ENCODE measurements at regions not wholly inside any gene's neighbourhood (a gene's known extent, or its start where the extent isn't known, plus 50 kb on each side); places are given as distances from the start of the nearest gene placed in this dataset.

DNA sequence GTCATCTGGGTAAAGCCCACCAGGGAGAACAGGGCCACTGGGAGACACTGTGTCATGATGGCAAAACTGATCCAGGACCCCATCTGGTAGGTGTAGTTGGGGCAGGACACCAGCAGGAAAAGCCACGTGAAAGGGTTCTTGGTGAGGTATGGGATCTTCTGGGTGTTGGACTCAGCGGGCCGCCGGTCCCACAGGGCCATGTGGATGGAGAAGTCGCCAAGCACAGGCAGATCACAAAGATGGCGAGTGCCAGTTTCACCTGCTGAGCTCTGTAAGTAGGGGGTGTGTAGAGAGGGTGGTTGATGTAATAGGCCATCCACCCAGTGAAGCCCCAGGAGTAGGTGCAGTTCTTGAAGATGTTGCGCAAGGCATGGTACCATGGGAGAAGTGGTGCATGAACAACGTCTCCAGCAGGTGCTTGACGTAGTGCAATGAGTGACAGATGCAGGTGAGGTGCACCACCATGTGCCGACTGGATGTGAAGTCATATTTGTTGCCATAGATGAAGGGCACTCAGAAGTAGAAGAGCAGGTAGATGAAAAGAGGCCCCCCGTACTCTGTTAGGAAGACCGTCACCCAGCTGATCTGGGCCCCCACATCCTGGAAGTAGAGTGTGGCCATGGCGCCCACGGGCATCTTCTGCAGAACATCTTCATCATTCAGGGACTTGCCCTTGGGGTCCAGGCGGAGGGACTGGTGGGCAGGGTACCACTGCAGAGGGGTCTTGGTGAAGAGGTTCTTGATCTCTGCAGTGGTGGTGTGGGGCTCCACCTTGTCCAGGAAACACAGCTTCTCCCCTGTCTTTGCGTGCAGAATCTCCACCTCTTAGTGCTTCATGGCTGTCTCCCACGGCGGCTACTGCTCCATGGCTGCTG, 249.3 kb downstream of the ANKRD50 start:
- FAIRE-seq (no peak), ATAC-seq (no peak), DNase-seq (no peak)
- no peak overlapping the region for H3K4me3 ChIP-seq
- TF ChIP-seq, protein P1, sequence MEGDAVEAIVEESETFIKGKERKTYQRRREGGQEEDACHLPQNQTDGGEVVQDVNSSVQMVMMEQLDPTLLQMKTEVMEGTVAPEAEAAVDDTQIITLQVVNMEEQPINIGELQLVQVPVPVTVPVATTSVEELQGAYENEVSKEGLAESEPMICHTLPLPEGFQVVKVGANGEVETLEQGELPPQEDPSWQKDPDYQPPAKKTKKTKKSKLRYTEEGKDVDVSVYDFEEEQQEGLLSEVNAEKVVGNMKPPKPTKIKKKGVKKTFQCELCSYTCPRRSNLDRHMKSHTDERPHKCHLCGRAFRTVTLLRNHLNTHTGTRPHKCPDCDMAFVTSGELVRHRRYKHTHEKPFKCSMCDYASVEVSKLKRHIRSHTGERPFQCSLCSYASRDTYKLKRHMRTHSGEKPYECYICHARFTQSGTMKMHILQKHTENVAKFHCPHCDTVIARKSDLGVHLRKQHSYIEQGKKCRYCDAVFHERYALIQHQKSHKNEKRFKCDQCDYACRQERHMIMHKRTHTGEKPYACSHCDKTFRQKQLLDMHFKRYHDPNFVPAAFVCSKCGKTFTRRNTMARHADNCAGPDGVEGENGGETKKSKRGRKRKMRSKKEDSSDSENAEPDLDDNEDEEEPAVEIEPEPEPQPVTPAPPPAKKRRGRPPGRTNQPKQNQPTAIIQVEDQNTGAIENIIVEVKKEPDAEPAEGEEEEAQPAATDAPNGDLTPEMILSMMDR (IDR thresholded peaks at IDR 0.05) = no peak
- H3K27me3 ChIP-seq = no peaks in the 10 kb centered on the region
- H3K9me3 ChIP-seq = no peaks in the 10 kb centered on the region
- H3K36me3 ChIP-seq = no peaks in the 10 kb centered on the region
- 92% methylated on average over 18 of the region's 18 CpGs for WGBS, 2 donors
- no peak overlapping the region for H3K27ac ChIP-seq
- intact Hi-C loops (cut with DNase I) = no loop called here
- no peaks in the 10 kb centered on the region for H3K4me1 ChIP-seq

DNA sequence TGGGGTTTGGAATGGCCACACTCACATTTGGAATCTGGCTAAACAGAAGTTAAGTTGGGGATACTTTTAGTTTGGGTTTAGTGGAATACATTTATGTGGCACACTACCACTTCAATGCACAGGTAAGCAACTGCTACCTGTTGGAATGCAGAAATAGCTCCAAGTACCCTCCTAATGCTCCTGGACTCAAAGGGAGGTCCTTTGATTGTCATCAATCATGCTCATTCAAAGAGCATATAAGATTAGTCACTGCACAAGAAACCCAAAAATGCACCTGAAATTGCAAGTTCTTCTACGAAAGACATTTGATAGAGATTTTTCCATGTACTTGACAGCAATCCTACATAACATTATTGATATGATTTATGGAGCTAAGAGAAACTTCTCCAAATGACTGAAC, 247.7 kb downstream of the ANKRD50 start:
- Histone ChIP-seq H3K4me1 (no peaks in the 10 kb centered on the region), H3K27me3 (no peaks in the 10 kb centered on the region), H3K9me3 (no peaks in the 10 kb centered on the region), H3K36me3 (no peaks in the 10 kb centered on the region), H3K27ac (no peak overlapping the region), H3K4me3 (no peak overlapping the region)
- DNase-seq = no peak
- TF ChIP-seq, protein P1 (IDR thresholded peaks at IDR 0.05) = no peak
- WGBS, 2 donors = 77 to 84% methylated on average over 1 of the region's 1 CpG
- FAIRE-seq = no peak
- intact Hi-C loops (cut with DNase I) = no loop called here
- ATAC-seq = no peak

DNA sequence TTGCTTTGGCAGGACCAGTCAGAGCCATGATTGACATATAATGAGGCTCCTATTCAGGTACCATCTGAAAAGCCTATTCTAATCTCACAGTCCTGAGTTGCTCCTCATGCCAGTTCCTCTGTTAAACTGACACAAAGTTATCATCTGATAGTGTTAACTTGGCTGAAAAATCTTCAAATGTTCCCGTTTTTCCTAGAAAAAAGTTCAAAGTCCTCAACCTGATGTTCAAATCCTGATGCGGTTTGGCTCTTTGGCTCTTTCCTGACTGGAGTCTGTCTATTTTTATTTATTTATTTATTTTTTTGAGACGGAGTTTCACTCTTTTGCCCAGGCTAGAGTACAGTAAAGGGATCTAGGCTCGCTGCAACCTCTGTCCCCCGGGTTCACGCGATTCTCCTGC, 244.2 kb downstream of the ANKRD50 start:
- intact Hi-C loops (cut with DNase I) = no loop called here
- no peak for FAIRE-seq
- no peak for ATAC-seq
- DNase-seq = no peak
- TF ChIP-seq, protein P1 (IDR thresholded peaks at IDR 0.05) = no peak
- no peaks in the 10 kb centered on the region for H3K9me3 ChIP-seq
- H3K4me3 ChIP-seq = no peak overlapping the region
- H3K36me3 ChIP-seq = no peaks in the 10 kb centered on the region
- no peaks in the 10 kb centered on the region for H3K27me3 ChIP-seq
- H3K4me1 ChIP-seq = no peaks in the 10 kb centered on the region
- H3K27ac ChIP-seq = no peak overlapping the region
- WGBS, 2 donors = 79 to 85% methylated on average over 7 of the region's 7 CpGs

DNA sequence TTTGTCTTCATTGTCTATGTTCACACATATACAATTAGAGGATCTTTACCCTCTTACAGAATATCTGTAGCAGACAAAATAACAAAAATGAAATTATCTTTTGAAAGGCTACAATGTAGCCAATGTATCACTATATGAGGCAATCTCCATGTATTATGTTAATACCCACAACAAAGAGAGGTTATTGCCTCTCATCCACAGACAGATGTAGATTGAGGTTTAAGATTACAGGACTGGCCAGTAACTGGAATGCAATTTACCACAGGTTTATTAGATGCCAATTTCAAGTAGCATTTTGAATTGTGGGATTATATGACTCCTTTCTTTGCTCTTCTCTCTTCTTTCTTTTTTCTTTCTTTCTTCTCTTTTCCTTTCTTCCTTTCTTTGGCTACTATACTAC, 242.6 kb downstream of the ANKRD50 start:
- no peaks in the 10 kb centered on the region for H3K36me3 ChIP-seq
- ATAC-seq (no peak), DNase-seq (no peak), FAIRE-seq (no peak)
- no peak overlapping the region for H3K27ac ChIP-seq
- TF ChIP-seq, protein P1 (IDR thresholded peaks at IDR 0.05) = no peak
- no peaks in the 10 kb centered on the region for H3K27me3 ChIP-seq
- H3K4me1 ChIP-seq = no peaks in the 10 kb centered on the region
- no peaks in the 10 kb centered on the region for H3K9me3 ChIP-seq
- intact Hi-C loops (cut with DNase I) = no loop called here
- H3K4me3 ChIP-seq = no peak overlapping the region

DNA sequence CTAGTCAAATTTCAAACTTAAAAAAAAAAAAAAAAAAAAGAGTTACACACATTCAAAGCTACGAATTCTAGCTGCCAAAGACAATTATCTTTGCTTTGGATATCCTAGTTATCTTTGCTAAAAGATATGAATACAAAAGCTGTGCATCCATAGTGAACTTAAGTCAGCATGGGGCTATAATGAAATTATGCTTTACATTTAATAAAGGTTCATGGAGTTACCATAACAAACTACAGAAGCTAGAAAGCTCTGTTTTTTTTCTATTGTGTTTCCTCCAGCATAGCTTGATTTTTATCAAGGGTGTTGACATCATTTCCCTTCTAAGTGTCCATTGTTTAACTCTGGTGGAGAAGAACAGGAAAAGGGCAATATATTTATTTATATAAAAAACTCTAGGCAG, 234.1 kb downstream of the ANKRD50 start:
- 33 to 56% methylated on average over 1 of the region's 1 CpG for WGBS, 2 donors
- H3K9me3 ChIP-seq = no peaks in the 10 kb centered on the region
- FAIRE-seq (no peak), ATAC-seq (no peak), DNase-seq (no peak)
- no peaks in the 10 kb centered on the region for H3K27me3 ChIP-seq
- H3K27ac ChIP-seq = no peak overlapping the region
- H3K36me3 ChIP-seq = no peaks in the 10 kb centered on the region
- TF ChIP-seq, protein P1 (IDR thresholded peaks at IDR 0.05) = no peak
- H3K4me1 ChIP-seq = peaks cover 0 to under 1% (median 0%) of the 10 kb centered on the region in 3 donors
- intact Hi-C loops (cut with DNase I) = no loop called here
- no peak overlapping the region for H3K4me3 ChIP-seq

Data from pancreas (tissue), 10 donors.